HL-60/S4 (cell line): ENCODE measurements at regions not wholly inside any gene's neighbourhood (a gene's known extent, or its start where the extent isn't known, plus 50 kb on each side); places are given as distances from the start of the nearest gene placed in this dataset.

Source experiments
- in situ Hi-C: fragments of 300-500 bp; cut with MboI; formaldehyde crosslinking; loops from 2 replicates; pipeline ENCODE4 v1.14.3; 2022; ENCODE audit warnings: low sequenced_read_pairs

GRCh38 chr18:44117821-44118220, 562.9 kb upstream of the SETBP1 start:
- in situ Hi-C loops: no loop called here

GRCh38 chr18:44119607-44120006, 561.1 kb upstream of the SETBP1 start:
- in situ Hi-C loops: no loop called here

GRCh38 chr18:44123743-44124142, 556.9 kb upstream of the SETBP1 start:
- in situ Hi-C loops: no loop called here

- in situ Hi-C loops: no loop called here
Observed at GRCh38 chr18:44125446-44125845, 555.2 kb upstream of the SETBP1 start.

DNA sequence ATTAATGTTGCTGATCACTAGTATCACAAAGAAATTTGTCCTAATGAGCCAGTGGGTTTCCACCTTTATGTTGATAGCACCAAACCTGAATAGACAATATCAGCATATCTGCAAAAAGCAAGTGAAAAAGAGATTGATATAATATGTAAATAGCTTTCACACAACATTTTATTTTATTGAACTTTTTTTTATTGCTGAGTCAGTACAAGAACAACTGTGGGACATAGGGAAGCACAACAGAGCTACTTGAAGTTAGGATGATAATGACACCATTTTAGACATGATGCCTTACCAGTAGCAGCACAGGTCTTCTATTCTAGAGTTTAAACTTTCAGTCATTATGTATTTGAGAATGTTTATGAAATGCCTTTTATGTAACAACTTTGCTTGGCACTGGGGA, 554.1 kb upstream of the SETBP1 start:
- in situ Hi-C loops: no loop called here

- in situ Hi-C loops: no loop called here
Observed at GRCh38 chr18:44128365-44128764, 552.3 kb upstream of the SETBP1 start.

GRCh38 chr18:44130376-44130942, 550.2 kb upstream of the SETBP1 start:
- in situ Hi-C loops: no loop called here

DNA sequence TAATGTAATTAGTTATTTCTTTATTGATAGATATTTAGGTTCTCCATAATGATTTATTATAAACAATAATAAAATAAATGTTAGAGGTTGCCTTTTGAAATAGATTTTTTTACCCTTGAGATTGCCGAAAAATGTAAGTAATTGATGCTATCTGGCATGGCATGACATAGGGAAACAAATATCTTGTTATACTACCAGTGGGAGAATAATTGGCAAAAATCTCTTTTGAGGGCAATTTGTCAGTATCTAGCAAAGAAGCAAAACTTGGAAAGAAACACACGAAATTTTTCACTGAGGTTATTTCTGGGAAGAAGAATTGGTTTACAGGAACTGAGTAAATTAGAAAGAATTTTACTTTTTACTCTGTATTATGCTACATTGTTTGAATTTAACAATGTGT, 547.2 kb upstream of the SETBP1 start:
- in situ Hi-C loops: no loop called here

- in situ Hi-C loops: no loop called here
Observed at GRCh38 chr18:44134447-44134846, 546.2 kb upstream of the SETBP1 start.

GRCh38 chr18:44135741-44136140, 544.9 kb upstream of the SETBP1 start:
- in situ Hi-C loops: no loop called here

GRCh38 chr18:44136326-44136725, 544.4 kb upstream of the SETBP1 start:
- in situ Hi-C loops: no loop called here

DNA sequence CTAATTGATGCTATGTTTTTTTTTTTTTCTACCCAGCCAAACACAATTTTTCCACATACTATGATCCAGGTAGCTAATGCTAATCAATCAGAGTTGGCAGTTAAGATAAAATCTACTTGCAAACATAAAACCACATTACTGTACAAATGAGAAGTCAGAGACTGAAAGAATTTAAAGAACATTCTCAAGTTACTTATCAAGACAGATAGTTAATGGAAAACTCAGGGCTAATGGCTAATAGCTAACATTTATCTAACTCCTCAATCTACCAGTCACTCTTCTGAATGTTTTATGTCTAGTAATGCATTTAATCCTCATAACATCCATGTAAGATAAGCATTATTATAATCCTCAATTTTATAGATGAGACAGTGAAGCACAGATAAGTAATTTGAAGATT, 537.6 kb upstream of the SETBP1 start:
- in situ Hi-C loops: no loop called here

GRCh38 chr18:44149706-44150105, 531.0 kb upstream of the SETBP1 start:
- in situ Hi-C loops: no loop called here

DNA sequence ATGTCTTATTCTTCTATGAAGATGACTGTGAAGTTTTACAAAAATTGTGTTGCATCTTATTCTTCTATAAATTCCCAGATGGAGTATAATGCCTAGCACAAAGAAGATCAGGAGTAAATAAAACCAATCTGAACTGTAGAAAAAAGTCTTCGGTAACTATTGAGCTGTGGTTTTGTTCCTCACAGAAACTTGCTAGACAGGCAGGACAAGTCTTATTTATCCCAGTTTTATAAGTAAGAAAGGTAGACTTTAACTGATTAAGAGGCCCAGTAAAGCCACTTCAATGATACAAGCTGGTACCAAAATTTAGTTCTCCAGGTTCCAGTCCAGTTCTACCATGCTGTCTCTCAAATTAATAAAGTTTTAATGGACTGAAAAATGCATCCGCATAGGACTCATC, 526.7 kb upstream of the SETBP1 start:
- in situ Hi-C loops: no loop called here

DNA sequence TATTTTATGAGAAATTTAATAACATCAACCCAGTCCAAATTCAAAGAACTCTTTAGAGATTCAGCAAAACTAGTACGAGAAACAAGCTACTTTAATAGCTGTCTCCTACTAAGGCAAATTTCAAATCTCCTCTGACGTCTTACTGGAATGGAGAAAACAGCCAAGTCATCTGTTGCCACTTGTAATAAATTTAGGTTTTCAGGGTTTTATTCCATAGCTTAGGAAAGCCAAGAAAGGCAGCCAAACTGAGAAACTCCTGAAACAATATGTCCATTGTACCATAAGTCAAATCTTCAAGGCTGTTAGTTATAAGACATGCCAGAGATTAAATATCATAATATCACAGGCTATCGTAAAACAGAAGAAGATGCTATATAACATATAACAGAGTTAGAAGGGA, 524.6 kb upstream of the SETBP1 start:
- in situ Hi-C loops: no loop called here

DNA sequence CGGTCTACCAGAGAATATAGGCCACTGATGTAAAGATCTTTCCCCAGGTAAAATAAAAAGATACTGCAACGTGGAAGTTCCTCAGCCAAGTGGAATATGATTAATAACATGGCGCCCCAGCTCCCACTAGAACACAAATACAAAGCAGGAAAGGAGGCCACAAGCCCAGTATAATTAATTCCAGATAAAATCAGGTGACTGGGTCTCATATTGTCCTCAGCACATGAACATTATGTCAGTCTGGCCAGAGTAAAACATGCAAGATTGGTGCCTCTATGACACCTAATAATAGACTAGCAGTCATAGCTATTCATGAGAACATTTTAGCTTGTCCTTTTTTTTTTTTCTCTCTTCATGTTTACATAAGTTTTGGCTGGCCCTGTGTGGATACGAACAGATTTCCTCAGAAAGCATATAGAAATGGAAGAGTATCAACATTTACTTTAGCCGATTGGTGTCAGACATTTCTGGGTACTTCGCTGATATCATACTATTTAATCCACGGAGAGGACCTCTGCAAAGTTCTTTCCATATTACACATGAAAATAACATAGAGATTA, 523.8 kb upstream of the SETBP1 start:
- in situ Hi-C loops: no loop called here

- in situ Hi-C loops: no loop called here
Observed at GRCh38 chr18:44170208-44170880, 510.3 kb upstream of the SETBP1 start.

DNA sequence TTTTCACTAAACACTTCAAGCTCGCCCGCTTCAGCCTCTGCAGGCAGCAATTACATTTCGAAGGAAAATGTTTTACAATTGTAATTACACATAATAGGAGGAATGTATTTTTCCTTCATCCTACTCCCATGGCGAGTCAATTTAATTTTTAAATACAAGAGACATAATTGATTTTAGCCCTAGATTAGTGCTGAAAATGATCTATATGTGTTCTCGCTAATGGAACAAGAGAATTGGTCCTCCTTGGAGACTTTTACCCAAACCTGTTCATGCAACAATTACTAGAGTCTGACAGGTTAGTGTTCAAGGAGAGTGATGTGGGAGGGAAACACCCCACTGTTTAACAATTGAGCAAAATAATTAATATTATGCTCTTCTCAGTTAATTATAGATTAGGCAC, 509.4 kb upstream of the SETBP1 start:
- in situ Hi-C loops: no loop called here

DNA sequence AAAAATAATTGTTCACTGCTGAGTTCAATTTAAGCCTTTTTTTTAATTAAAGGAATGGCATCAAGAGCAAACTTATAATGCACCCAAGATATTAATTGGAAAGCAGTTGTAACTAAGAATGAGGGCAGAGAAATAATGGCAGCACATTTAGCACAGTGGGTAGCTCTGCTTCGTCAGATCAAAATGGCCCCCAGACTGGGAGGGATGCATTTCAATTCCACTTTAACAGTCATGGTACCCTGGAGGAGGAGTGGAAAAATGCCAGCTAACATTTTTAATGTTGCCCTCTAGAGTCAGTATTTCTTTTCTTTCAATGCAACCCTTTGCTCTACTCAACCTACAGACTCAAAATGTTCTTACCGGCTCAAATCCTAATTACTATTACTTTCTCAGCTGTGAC, 504.8 kb upstream of the SETBP1 start:
- in situ Hi-C loops: no loop called here

- in situ Hi-C loops: no loop called here
Observed at GRCh38 chr18:44178476-44178875, 502.2 kb upstream of the SETBP1 start.

- in situ Hi-C loops: no loop called here
Observed at GRCh38 chr18:44179693-44180092, 501.0 kb upstream of the SETBP1 start.

DNA sequence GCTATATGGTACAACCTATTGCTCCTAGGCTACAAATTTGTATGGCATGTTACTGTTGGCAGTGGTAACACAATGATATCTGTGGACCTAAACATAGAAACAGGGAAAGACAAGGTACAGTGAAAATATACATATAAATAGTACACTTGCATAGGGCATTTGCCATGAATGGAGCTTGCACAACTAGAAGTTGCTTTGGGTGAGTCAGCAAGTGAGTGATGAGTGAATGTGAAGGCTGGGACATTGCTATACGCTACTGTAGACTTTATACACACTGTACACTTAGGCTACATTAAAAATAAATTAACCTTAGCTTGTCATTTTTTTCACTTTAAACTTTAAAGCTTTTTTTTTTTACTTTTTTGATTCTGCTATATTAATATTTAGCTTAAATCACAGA, 500.0 kb upstream of the SETBP1 start:
- in situ Hi-C loops: no loop called here
